ENCODE measurements at regions not wholly inside any gene's neighbourhood (a gene's known extent, or its start where the extent isn't known, plus 50 kb on each side); places are given as distances from the start of the nearest gene placed in this dataset.

DNA sequence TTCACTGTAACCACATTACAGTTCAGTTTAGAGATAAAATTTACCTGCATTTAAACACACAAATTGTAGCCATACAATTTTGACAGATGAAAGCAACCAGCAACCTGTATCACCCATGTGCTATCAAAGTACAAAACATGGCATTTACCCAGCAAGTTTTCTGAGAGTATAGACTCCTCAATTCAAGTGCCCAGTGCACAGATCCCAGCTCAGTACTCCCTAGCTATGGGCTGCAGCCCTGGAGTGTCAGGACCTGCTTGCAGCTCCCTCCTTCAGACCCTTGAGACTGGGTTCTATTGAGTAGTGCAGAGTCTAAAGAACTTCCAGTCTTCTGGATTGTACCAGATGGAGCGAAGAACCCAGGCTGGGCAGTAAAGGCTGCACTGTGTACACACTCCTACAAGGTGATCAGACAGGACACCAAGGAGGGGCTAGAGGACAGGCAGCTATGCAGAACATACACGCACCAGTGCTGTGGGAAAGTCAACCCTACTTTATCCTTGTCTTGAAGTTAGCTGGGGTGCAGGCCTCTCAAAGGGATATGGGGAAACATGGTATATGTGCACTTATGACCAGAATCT is 77.7 kb downstream of the DDX3Y start:
- TF ChIP-seq, protein P1, sequence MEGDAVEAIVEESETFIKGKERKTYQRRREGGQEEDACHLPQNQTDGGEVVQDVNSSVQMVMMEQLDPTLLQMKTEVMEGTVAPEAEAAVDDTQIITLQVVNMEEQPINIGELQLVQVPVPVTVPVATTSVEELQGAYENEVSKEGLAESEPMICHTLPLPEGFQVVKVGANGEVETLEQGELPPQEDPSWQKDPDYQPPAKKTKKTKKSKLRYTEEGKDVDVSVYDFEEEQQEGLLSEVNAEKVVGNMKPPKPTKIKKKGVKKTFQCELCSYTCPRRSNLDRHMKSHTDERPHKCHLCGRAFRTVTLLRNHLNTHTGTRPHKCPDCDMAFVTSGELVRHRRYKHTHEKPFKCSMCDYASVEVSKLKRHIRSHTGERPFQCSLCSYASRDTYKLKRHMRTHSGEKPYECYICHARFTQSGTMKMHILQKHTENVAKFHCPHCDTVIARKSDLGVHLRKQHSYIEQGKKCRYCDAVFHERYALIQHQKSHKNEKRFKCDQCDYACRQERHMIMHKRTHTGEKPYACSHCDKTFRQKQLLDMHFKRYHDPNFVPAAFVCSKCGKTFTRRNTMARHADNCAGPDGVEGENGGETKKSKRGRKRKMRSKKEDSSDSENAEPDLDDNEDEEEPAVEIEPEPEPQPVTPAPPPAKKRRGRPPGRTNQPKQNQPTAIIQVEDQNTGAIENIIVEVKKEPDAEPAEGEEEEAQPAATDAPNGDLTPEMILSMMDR (IDR thresholded peaks at IDR 0.05) = no peak
- TF ChIP-seq POLR2A (IDR thresholded peaks at IDR 0.05) = no peak
